ENCODE measurements at regions not wholly inside any gene's neighbourhood (a gene's known extent, or its start where the extent isn't known, plus 50 kb on each side); places are given as distances from the start of the nearest gene placed in this dataset.
"Not testable (repeated sequence)": the region's sequence is repeated elsewhere in the genome, so short reads cannot be mapped to it uniquely, and the experiment has no call there.

DNA sequence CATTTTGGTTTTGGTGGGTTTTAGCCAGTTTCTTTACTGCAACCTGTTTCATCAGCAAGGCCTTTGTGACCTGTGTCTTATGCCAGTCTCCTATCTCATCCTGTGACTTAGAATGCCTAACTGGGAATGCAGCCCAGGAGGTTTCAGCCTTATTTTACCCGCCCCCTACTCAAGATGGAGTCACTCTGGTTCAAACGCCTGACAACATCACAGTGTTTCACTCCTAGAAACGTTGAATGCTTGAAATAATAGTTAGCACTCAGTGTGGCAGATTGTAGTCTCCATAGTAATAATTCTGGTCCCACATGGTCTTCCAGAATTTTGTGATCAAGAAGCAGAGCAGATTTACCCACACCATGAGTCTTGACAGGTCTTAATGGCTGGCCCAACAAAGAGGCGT, 159.0 kb upstream of the TRIB2 start:
- H3K4me3 ChIP-seq = no peak overlapping the region
- DNase-seq (no peak), ATAC-seq (no peak)
- H3K27me3 ChIP-seq = no peaks in the 10 kb centered on the region
- H3K4me1 ChIP-seq = peaks cover 9% of the 10 kb centered on the region
- intact Hi-C loops (cut with DNase I) = no loop called here
- no peaks in the 10 kb centered on the region for H3K9me3 ChIP-seq
- TF ChIP-seq, protein P1, sequence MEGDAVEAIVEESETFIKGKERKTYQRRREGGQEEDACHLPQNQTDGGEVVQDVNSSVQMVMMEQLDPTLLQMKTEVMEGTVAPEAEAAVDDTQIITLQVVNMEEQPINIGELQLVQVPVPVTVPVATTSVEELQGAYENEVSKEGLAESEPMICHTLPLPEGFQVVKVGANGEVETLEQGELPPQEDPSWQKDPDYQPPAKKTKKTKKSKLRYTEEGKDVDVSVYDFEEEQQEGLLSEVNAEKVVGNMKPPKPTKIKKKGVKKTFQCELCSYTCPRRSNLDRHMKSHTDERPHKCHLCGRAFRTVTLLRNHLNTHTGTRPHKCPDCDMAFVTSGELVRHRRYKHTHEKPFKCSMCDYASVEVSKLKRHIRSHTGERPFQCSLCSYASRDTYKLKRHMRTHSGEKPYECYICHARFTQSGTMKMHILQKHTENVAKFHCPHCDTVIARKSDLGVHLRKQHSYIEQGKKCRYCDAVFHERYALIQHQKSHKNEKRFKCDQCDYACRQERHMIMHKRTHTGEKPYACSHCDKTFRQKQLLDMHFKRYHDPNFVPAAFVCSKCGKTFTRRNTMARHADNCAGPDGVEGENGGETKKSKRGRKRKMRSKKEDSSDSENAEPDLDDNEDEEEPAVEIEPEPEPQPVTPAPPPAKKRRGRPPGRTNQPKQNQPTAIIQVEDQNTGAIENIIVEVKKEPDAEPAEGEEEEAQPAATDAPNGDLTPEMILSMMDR (IDR thresholded peaks at IDR 0.05) = no peak
- H3K27ac ChIP-seq = no peak overlapping the region
- H3K36me3 ChIP-seq = no peaks in the 10 kb centered on the region

DNA sequence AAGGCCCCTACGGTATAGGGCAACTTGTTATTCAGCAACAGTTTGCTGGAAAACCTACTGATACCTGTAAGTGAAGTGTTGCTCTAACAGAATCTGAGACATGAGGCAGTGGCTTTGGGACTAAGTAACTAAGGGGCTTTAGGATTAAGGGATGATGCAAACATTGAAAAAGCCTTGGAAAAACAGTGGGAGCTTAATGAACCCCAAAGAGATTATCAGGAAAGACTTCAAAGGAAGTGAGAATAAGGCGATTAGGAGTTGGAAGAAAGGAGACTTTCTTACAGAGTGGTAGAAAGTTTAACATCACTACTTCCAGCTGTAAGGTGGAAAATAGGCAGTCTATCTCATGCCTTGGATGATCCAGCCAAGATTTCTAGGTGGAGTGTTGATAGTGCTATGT, 158.2 kb upstream of the TRIB2 start:
- H3K9me3 ChIP-seq = no peaks in the 10 kb centered on the region
- no peak for DNase-seq
- H3K36me3 ChIP-seq = no peaks in the 10 kb centered on the region
- TF ChIP-seq, protein P1 (IDR thresholded peaks at IDR 0.05) = no peak
- no peaks in the 10 kb centered on the region for H3K27me3 ChIP-seq
- peaks cover 9% of the 10 kb centered on the region for H3K4me1 ChIP-seq
- H3K27ac ChIP-seq = no peak overlapping the region
- no peak for ATAC-seq
- intact Hi-C loops (cut with DNase I) = no loop called here
- no peak overlapping the region for H3K4me3 ChIP-seq

DNA sequence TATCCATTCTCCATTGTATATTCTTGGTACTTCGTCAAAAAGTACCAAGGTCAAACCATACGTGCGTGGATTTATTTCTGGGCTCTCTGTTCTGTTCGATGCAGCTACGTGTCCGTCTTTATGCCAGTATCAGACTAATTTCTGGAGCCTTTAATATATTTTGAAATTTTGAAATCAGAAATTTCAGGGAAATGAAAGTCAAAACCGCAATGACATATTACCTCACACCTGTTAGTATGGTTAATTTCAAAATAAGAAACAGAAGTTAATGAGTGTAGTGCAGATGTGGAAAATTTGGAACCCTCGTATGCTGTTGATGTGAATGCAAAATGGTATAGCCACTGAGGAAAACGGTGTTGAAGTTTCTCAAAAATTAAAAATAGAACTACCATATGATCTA, 156.1 kb upstream of the TRIB2 start:
- H3K4me3 ChIP-seq = no peak overlapping the region
- H3K4me1 ChIP-seq = peaks cover under 1% of the 10 kb centered on the region
- intact Hi-C loops (cut with DNase I) = no loop called here
- DNase-seq (no peak), ATAC-seq (no peak)
- no peak overlapping the region for H3K27ac ChIP-seq
- H3K9me3 ChIP-seq = no peaks in the 10 kb centered on the region
- no peaks in the 10 kb centered on the region for H3K36me3 ChIP-seq
- H3K27me3 ChIP-seq = no peaks in the 10 kb centered on the region
- TF ChIP-seq, protein P1 (IDR thresholded peaks at IDR 0.05) = no peak

DNA sequence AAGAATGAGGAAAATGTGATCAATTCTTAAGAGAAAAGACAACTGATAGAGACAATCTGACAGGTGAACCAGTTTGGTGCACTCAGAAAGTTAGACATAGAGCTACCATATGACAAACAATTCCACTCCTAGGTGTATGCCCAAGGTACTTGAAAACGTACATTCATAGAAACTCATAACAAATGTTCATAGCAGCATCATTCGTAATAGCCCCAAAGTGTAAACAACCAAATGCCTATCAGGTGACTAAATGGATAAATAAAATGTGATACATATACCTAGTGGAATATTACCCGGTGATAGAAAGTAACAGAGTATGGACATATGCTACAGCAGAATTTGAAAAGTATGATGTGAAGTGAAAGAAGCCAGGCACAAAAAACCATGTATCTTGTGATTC, 149.3 kb upstream of the TRIB2 start:
- Histone ChIP-seq H3K9me3 (no peaks in the 10 kb centered on the region), H3K27ac (no peak overlapping the region), H3K4me1 (no peaks in the 10 kb centered on the region), H3K4me3 (no peak overlapping the region), H3K36me3 (no peaks in the 10 kb centered on the region), H3K27me3 (no peaks in the 10 kb centered on the region)
- ATAC-seq (no peak), DNase-seq (no peak)
- intact Hi-C loops (cut with DNase I) = no loop called here
- TF ChIP-seq, protein P1 (IDR thresholded peaks at IDR 0.05) = no peak

DNA sequence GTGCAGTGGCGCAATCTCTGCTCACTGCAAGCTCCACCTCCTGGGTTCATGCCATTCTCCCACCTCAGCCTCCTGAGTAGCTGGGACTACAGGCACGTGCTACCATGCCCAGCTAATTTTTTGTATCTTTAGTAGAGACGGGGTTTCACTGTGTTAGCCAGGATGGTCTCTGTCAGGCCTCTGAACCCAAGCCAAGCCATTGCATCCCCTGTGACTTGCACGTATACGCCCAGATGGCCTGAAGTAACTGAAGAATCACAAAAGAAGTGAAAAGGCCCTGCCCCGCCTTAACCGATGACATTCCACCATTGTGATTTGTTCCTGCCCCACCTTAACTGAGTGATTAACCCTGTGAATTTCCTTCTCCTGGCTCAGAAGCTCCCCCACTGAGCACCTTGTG, 147.2 kb upstream of the TRIB2 start:
- H3K27me3 ChIP-seq; ATAC-seq; H3K36me3 ChIP-seq; H3K4me1 ChIP-seq; intact Hi-C loops (cut with DNase I); H3K9me3 ChIP-seq; H3K27ac ChIP-seq; DNase-seq; H3K4me3 ChIP-seq: not testable (repeated sequence)

DNA sequence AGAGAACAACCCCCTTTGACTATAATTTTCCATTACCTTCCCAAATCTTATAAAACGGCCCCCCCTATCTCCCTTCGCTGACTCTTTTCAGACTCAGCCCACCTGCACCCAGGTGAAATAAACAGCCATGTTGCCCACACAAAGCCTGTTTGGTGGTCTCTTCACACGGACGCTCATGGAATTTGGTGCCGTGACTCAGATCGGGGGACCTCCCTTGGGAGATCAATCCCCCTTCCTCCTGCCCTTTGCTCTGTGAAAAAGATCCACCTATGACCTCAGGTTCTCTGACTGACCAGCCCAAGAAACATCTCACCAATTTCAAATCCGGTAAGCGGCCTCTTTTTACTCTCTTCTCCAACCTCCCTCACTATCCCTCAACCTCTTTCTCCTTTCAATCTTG, 146.8 kb upstream of the TRIB2 start:
- H3K4me3 ChIP-seq = not testable (repeated sequence)

DNA sequence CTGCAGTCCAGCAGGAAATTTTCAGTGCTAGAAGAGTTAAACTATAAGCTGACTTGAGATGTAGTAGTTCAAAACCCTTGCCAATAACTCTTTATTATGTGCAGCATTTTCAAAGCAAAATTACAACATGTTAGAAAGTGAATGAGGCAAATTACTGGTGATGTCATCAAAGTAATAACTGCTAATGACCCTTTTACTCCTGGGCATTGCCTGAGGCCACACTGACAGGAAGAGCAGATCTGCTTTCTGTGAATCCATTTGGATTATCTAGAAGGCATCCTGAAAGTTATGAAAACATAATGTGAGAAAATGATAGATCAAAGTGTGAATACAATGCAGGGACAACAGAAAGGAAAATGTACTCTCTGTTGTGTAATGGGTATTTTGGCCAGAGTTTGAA, 139.6 kb upstream of the TRIB2 start:
- Histone ChIP-seq H3K36me3 (no peaks in the 10 kb centered on the region), H3K27ac (no peak overlapping the region), H3K4me3 (no peak overlapping the region), H3K4me1 (no peaks in the 10 kb centered on the region), H3K9me3 (no peaks in the 10 kb centered on the region), H3K27me3 (no peaks in the 10 kb centered on the region)
- TF ChIP-seq, protein P1 (IDR thresholded peaks at IDR 0.05) = no peak
- DNase-seq (no peak), ATAC-seq (no peak)
- intact Hi-C loops (cut with DNase I) = no loop called here

More for the DNA sequence above, 146.8 kb upstream of the TRIB2 start:
- H3K36me3 ChIP-seq; H3K9me3 ChIP-seq; ATAC-seq; H3K4me1 ChIP-seq; H3K27ac ChIP-seq; H3K27me3 ChIP-seq; intact Hi-C loops (cut with DNase I); DNase-seq: not testable (repeated sequence)
